ENCODE measurements at regions not wholly inside any gene's neighbourhood (a gene's known extent, or its start where the extent isn't known, plus 50 kb on each side); places are given as distances from the start of the nearest gene placed in this dataset.
"Not testable (repeated sequence)": the region's sequence is repeated elsewhere in the genome, so short reads cannot be mapped to it uniquely, and the experiment has no call there.

GRCh38 chr7:67301667-67302066, 305.0 kb downstream of the TYW1 start:
- Histone ChIP-seq H3K27me3 (ENCODE audit: low read depth, low read length) (no peaks in the 10 kb centered on the region), H3K36me3 (ENCODE audit: control insufficient read depth in 1 of 2, insufficient read depth in 2 of 2, low read length in 2 of 2) (no peaks in the 10 kb centered on the region), H3K4me3 (ENCODE audit: low read depth in 1 of 2, low read length in 2 of 2) (peak overlapping the region; percentile 71 to 76), H3K27ac (ENCODE audit: low read length) (peak overlapping the region; percentile 83), H3K4me1 (ENCODE audit: control insufficient read depth in 1 of 2, insufficient read depth in 2 of 2, low read length in 2 of 2) (no peaks in the 10 kb centered on the region), H3K9me3 (ENCODE audit: control insufficient read depth in 1 of 2, low read length in 2 of 2) (no peaks in the 10 kb centered on the region)

GRCh38 chr7:67302113-67303039, 305.7 kb downstream of the TYW1 start:
- Histone ChIP-seq H3K9me3 (ENCODE audit: control insufficient read depth in 1 of 2, low read length in 2 of 2) (no peaks in the 10 kb centered on the region), H3K4me3 (ENCODE audit: low read depth in 1 of 2, low read length in 2 of 2) (peak overlapping the region; percentile 71 to 76), H3K36me3 (ENCODE audit: control insufficient read depth in 1 of 2, insufficient read depth in 2 of 2, low read length in 2 of 2) (peaks cover 0 to 3% of the 10 kb centered on the region in 2 donors), H3K27me3 (ENCODE audit: low read depth, low read length) (no peaks in the 10 kb centered on the region), H3K4me1 (ENCODE audit: control insufficient read depth in 1 of 2, insufficient read depth in 2 of 2, low read length in 2 of 2) (no peaks in the 10 kb centered on the region), H3K27ac (ENCODE audit: low read length) (peak overlapping the region; percentile 83)

GRCh38 chr7:67304846-67305245, 308.2 kb downstream of the TYW1 start:
- peaks cover 15 to 27% of the 10 kb centered on the region in 2 donors for H3K36me3 ChIP-seq (ENCODE audit: control insufficient read depth in 1 of 2, insufficient read depth in 2 of 2, low read length in 2 of 2)
- H3K4me1 ChIP-seq (ENCODE audit: control insufficient read depth in 1 of 2, insufficient read depth in 2 of 2, low read length in 2 of 2); H3K4me3 ChIP-seq (ENCODE audit: low read depth in 1 of 2, low read length in 2 of 2); H3K27ac ChIP-seq (ENCODE audit: low read length); H3K9me3 ChIP-seq (ENCODE audit: control insufficient read depth in 1 of 2, low read length in 2 of 2); H3K27me3 ChIP-seq (ENCODE audit: low read depth, low read length): not testable (repeated sequence)

GRCh38 chr7:67306331-67306730, 309.7 kb downstream of the TYW1 start:
- Histone ChIP-seq H3K4me3 (ENCODE audit: low read depth in 1 of 2, low read length in 2 of 2) (no peak overlapping the region), H3K9me3 (ENCODE audit: control insufficient read depth in 1 of 2, low read length in 2 of 2) (no peaks in the 10 kb centered on the region), H3K4me1 (ENCODE audit: control insufficient read depth in 1 of 2, insufficient read depth in 2 of 2, low read length in 2 of 2) (no peaks in the 10 kb centered on the region), H3K27me3 (ENCODE audit: low read depth, low read length) (no peaks in the 10 kb centered on the region), H3K36me3 (ENCODE audit: control insufficient read depth in 1 of 2, insufficient read depth in 2 of 2, low read length in 2 of 2) (peaks cover 28 to 42% of the 10 kb centered on the region in 2 donors), H3K27ac (ENCODE audit: low read length) (no peak overlapping the region)

DNA sequence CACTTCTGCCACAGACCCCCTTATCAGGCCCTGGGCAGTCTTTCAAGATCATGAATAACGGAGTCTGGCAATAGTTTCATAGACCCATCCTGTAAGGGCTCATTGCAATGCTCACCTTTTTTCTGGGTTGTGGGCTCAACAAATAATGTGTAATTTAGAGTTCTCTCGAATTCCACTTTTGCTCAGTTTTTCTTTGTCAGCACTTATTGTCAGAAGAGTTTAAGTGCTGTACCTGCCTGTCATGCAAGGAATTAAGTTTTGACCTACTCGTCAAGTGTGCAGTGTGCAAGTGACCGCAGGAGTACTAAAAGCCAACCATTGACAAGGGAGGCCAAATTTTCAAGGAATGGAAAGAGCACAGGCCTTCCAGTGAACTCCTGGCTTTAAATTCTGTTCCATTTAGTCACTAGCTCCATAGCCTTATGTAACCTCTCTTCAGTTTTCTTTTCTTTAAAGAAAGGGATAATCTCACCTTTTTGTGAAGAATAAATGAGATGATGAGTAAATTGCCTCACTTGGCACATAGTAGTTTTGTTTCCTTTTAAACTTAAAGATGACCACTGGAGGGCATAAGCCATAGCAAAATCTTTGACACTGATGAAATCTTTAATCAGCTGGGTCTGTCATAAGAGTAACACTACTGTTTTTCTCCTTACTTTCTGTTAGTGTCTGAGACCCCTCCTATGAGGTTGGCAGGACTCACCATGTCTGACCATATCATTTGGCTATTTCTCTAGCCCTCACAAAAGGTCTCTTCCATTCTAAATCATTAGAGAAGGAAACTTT, 313.3 kb downstream of the TYW1 start:
- no peak overlapping the region for H3K4me3 ChIP-seq (ENCODE audit: low read depth in 1 of 2, low read length in 2 of 2)
- no peak overlapping the region for H3K27ac ChIP-seq (ENCODE audit: low read length)
- H3K36me3 ChIP-seq (ENCODE audit: control insufficient read depth in 1 of 2, insufficient read depth in 2 of 2, low read length in 2 of 2) = peaks cover 33 to 60% of the 10 kb centered on the region in 2 donors
- H3K27me3 ChIP-seq (ENCODE audit: low read depth, low read length) = no peaks in the 10 kb centered on the region
- H3K9me3 ChIP-seq (ENCODE audit: control insufficient read depth in 1 of 2, low read length in 2 of 2) = no peaks in the 10 kb centered on the region
- H3K4me1 ChIP-seq (ENCODE audit: control insufficient read depth in 1 of 2, insufficient read depth in 2 of 2, low read length in 2 of 2) = no peaks in the 10 kb centered on the region

GRCh38 chr7:67311901-67312300, 315.3 kb downstream of the TYW1 start:
- no peaks in the 10 kb centered on the region for H3K4me1 ChIP-seq (ENCODE audit: control insufficient read depth in 1 of 2, insufficient read depth in 2 of 2, low read length in 2 of 2)
- no peaks in the 10 kb centered on the region for H3K9me3 ChIP-seq (ENCODE audit: control insufficient read depth in 1 of 2, low read length in 2 of 2)
- no peak overlapping the region for H3K27ac ChIP-seq (ENCODE audit: low read length)
- H3K36me3 ChIP-seq (ENCODE audit: control insufficient read depth in 1 of 2, insufficient read depth in 2 of 2, low read length in 2 of 2) = peaks cover 33 to 70% of the 10 kb centered on the region in 2 donors
- no peaks in the 10 kb centered on the region for H3K27me3 ChIP-seq (ENCODE audit: low read depth, low read length)
- H3K4me3 ChIP-seq (ENCODE audit: low read depth in 1 of 2, low read length in 2 of 2) = no peak overlapping the region

- H3K9me3 ChIP-seq (ENCODE audit: control insufficient read depth in 1 of 2, low read length in 2 of 2) = no peaks in the 10 kb centered on the region
- no peaks in the 10 kb centered on the region for H3K4me1 ChIP-seq (ENCODE audit: control insufficient read depth in 1 of 2, insufficient read depth in 2 of 2, low read length in 2 of 2)
- peaks cover 33 to 67% of the 10 kb centered on the region in 2 donors for H3K36me3 ChIP-seq (ENCODE audit: control insufficient read depth in 1 of 2, insufficient read depth in 2 of 2, low read length in 2 of 2)
- H3K27me3 ChIP-seq (ENCODE audit: low read depth, low read length) = no peaks in the 10 kb centered on the region
- H3K4me3 ChIP-seq (ENCODE audit: low read depth in 1 of 2, low read length in 2 of 2) = no peak overlapping the region
- no peak overlapping the region for H3K27ac ChIP-seq (ENCODE audit: low read length)
These were observed 316.6 kb downstream of the TYW1 start for GRCh38 chr7:67313213-67313612.

- H3K27me3 ChIP-seq (ENCODE audit: low read depth, low read length); H3K4me3 ChIP-seq (ENCODE audit: low read depth in 1 of 2, low read length in 2 of 2); H3K9me3 ChIP-seq (ENCODE audit: control insufficient read depth in 1 of 2, low read length in 2 of 2); H3K4me1 ChIP-seq (ENCODE audit: control insufficient read depth in 1 of 2, insufficient read depth in 2 of 2, low read length in 2 of 2); H3K27ac ChIP-seq (ENCODE audit: low read length): not testable (repeated sequence)
- H3K36me3 ChIP-seq (ENCODE audit: control insufficient read depth in 1 of 2, insufficient read depth in 2 of 2, low read length in 2 of 2) = peaks cover 4 to 36% of the 10 kb centered on the region in 2 donors
These were observed 320.3 kb downstream of the TYW1 start for GRCh38 chr7:67316902-67317301.

DNA sequence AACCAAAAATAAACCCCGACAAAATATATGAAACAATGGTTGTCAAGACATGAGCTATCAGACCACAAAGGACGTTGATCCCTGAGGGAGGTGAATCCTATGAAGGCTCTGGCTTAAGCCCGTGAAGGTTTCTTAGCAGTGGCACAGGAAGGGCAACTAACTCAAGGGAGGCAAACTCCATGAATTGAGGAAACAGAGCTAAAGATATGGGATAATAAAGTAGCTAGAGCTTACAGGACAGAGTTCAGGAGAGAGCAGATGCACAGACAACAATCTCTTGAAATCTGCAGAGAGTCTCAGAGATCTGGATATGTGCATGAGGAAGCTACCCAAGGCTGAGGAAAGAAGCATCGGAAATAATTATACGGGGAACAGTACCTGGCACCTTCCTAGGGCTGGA, 331.6 kb downstream of the TYW1 start:
- H3K4me1 ChIP-seq (ENCODE audit: control insufficient read depth in 1 of 2, insufficient read depth in 2 of 2, low read length in 2 of 2); H3K27ac ChIP-seq (ENCODE audit: low read length); H3K36me3 ChIP-seq (ENCODE audit: control insufficient read depth in 1 of 2, insufficient read depth in 2 of 2, low read length in 2 of 2); H3K27me3 ChIP-seq (ENCODE audit: low read depth, low read length); H3K9me3 ChIP-seq (ENCODE audit: control insufficient read depth in 1 of 2, low read length in 2 of 2); H3K4me3 ChIP-seq (ENCODE audit: low read depth in 1 of 2, low read length in 2 of 2): not testable (repeated sequence)

DNA sequence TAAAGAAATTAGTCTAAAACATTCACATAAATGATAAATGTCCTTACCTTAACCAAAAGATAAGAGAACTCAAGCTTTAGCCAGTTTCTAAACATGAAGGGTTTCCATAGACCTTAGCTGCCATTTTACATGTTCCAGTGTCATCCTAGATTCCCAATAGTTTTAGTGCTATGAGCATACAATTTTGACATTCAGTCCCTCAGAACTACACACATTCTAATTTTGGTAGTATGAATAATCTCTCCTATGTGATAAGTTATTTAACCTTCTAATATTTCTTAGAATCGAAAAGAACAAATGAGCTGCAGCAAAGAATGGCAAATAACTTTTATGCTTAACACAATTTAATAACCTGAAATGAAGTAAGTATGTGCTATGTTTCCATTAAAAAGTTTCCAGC, 338.5 kb downstream of the TYW1 start:
- H3K27me3 ChIP-seq (ENCODE audit: low read depth, low read length); H3K4me3 ChIP-seq (ENCODE audit: low read depth in 1 of 2, low read length in 2 of 2); H3K27ac ChIP-seq (ENCODE audit: low read length); H3K4me1 ChIP-seq (ENCODE audit: control insufficient read depth in 1 of 2, insufficient read depth in 2 of 2, low read length in 2 of 2); H3K9me3 ChIP-seq (ENCODE audit: control insufficient read depth in 1 of 2, low read length in 2 of 2); H3K36me3 ChIP-seq (ENCODE audit: control insufficient read depth in 1 of 2, insufficient read depth in 2 of 2, low read length in 2 of 2): not testable (repeated sequence)

GRCh38 chr7:67335663-67336062, 339.0 kb downstream of the TYW1 start:
- H3K27ac ChIP-seq (ENCODE audit: low read length); H3K4me1 ChIP-seq (ENCODE audit: control insufficient read depth in 1 of 2, insufficient read depth in 2 of 2, low read length in 2 of 2); H3K27me3 ChIP-seq (ENCODE audit: low read depth, low read length); H3K4me3 ChIP-seq (ENCODE audit: low read depth in 1 of 2, low read length in 2 of 2); H3K9me3 ChIP-seq (ENCODE audit: control insufficient read depth in 1 of 2, low read length in 2 of 2): not testable (repeated sequence)
- peaks cover 0 to 12% of the 10 kb centered on the region in 2 donors for H3K36me3 ChIP-seq (ENCODE audit: control insufficient read depth in 1 of 2, insufficient read depth in 2 of 2, low read length in 2 of 2)

Measured in muscle layer of duodenum (tissue), 2 donors.